Kidney (tissue), 13 donors: ENCODE measurements at regions not wholly inside any gene's neighbourhood (a gene's known extent, or its start where the extent isn't known, plus 50 kb on each side); places are given as distances from the start of the nearest gene placed in this dataset.

ENCODE experiments used
- DNase-seq, 5 donors: peaks; one replicate each; pipeline ENCODE4 v3.0.0-alpha.2; 2013 to 2020
- FAIRE-seq: peaks from 2 replicates; lab custom pipeline; 2012; peaks lifted over from hg19 to GRCh38; lab: Jason Lieb, UNC
- H3K27ac ChIP-seq, 2 donors: one replicate each; pipeline ENCODE4 v1.7.0; 2013; ENCODE audit warnings: low read depth in 2 of 2, low read length in 2 of 2, inconsistent platforms in 1 of 2
- H3K27me3 ChIP-seq: one replicate; pipeline ENCODE4 v1.7.1; 2013; ENCODE audit warnings: low read length, inconsistent platforms; ENCODE audit not compliant: control insufficient read depth, insufficient read depth
- H3K36me3 ChIP-seq, 3 donors: one replicate each; pipeline versions ENCODE4 v1.7.0 to v1.7.1; 2013; ENCODE audit warnings: low read length in 3 of 3, control low read depth in 1 of 3, inconsistent platforms in 1 of 3; ENCODE audit not compliant: insufficient read depth in 3 of 3, control insufficient read depth in 2 of 3
- H3K4me1 ChIP-seq, 3 donors: one replicate each; pipeline versions ENCODE4 v1.7.0 to v1.7.1; 2013; ENCODE audit warnings: low read length in 3 of 3, inconsistent platforms in 1 of 3, low read depth in 1 of 3; ENCODE audit not compliant: control insufficient read depth in 2 of 3, insufficient read depth in 2 of 3
- H3K4me3 ChIP-seq, 3 donors: one replicate each; pipeline versions ENCODE4 v1.7.0 to v1.8.1; 2013; ENCODE audit warnings: low read length in 3 of 3, control low read depth in 1 of 3, inconsistent platforms in 1 of 3
- H3K9ac ChIP-seq, 3 donors: one replicate each; pipeline versions ENCODE4 v1.7.0 to v1.7.1; 2013; ENCODE audit warnings: low read length in 3 of 3, control low read depth in 1 of 3, inconsistent platforms in 1 of 3
- H3K9me3 ChIP-seq, 3 donors: one replicate each; pipeline versions ENCODE4 v1.7.0 to v1.7.1; 2013; ENCODE audit warnings: low read length in 3 of 3, control low read depth in 1 of 3, inconsistent platforms in 1 of 3; ENCODE audit not compliant: control insufficient read depth in 2 of 3, insufficient read depth in 1 of 3
- CTCF ChIP-seq: IDR thresholded peaks from 3 replicates; pipeline ENCODE4 v1.5.1; 2012; ENCODE audit warnings: mild to moderate bottlenecking, moderate library complexity, borderline replicate concordance; ENCODE audit not compliant: insufficient read depth; ENCODE audit errors: extremely low read depth
- intact Hi-C: fragments of 100-400 bp; cut with DNase I; formaldehyde crosslinking; loops from one replicate; pipeline ENCODE4 v1.11.1; 2022
- donor health status: control.
- donor health status: control.
- donor health status: control.
- donor health status: control.
- donor health status: control.
- donor health status: DM: yes; HTN: yes; CAD: no.
- donor health status: Normal renal cell carcinoma (clear cell type).

GRCh38 chr2:129587426-129588064 lies 391.9 kb upstream of the RAB6C start:
- Histone ChIP-seq H3K9ac (no peak overlapping the region), H3K27me3 (no peaks in the 10 kb centered on the region), H3K27ac (no peak overlapping the region), H3K36me3 (no peaks in the 10 kb centered on the region), H3K4me1 (no peaks in the 10 kb centered on the region), H3K4me3 (no peak overlapping the region), H3K9me3 (no peaks in the 10 kb centered on the region)
- DNase-seq (peak in 2 of 5 donors; percentile 12 to 40), FAIRE-seq (no peak)
- TF ChIP-seq CTCF = no peak
- intact Hi-C loops = no loop called here

GRCh38 chr2:129604560-129604959 lies 374.9 kb upstream of the RAB6C start:
- no peaks in the 10 kb centered on the region for H3K27me3 ChIP-seq
- DNase-seq (no peak), FAIRE-seq (no peak)
- intact Hi-C loops = no loop called here
- no peak overlapping the region for H3K4me3 ChIP-seq
- no peaks in the 10 kb centered on the region for H3K36me3 ChIP-seq
- H3K9ac ChIP-seq = no peak overlapping the region
- no peak for TF ChIP-seq CTCF
- no peaks in the 10 kb centered on the region for H3K4me1 ChIP-seq
- H3K9me3 ChIP-seq = no peaks in the 10 kb centered on the region
- H3K27ac ChIP-seq = no peak overlapping the region

- Histone ChIP-seq H3K9ac (no peak overlapping the region), H3K4me3 (no peak overlapping the region), H3K27me3 (no peaks in the 10 kb centered on the region), H3K4me1 (no peaks in the 10 kb centered on the region), H3K36me3 (no peaks in the 10 kb centered on the region), H3K9me3 (no peaks in the 10 kb centered on the region), H3K27ac (no peak overlapping the region)
- DNase-seq (no peak), FAIRE-seq (no peak)
- TF ChIP-seq CTCF = no peak
- intact Hi-C loops = no loop called here
Observed at GRCh38 chr2:129605646-129606045, 373.8 kb upstream of the RAB6C start.
